Superior temporal gyrus (tissue), 1 donor: ENCODE measurements at regions not wholly inside any gene's neighbourhood (a gene's known extent, or its start where the extent isn't known, plus 50 kb on each side); places are given as distances from the start of the nearest gene placed in this dataset.

Source experiments
- DNase-seq: peaks from one replicate; pipeline ENCODE4 v3.0.0-alpha.2; 2016; ENCODE audit errors: extremely low spot score

DNA sequence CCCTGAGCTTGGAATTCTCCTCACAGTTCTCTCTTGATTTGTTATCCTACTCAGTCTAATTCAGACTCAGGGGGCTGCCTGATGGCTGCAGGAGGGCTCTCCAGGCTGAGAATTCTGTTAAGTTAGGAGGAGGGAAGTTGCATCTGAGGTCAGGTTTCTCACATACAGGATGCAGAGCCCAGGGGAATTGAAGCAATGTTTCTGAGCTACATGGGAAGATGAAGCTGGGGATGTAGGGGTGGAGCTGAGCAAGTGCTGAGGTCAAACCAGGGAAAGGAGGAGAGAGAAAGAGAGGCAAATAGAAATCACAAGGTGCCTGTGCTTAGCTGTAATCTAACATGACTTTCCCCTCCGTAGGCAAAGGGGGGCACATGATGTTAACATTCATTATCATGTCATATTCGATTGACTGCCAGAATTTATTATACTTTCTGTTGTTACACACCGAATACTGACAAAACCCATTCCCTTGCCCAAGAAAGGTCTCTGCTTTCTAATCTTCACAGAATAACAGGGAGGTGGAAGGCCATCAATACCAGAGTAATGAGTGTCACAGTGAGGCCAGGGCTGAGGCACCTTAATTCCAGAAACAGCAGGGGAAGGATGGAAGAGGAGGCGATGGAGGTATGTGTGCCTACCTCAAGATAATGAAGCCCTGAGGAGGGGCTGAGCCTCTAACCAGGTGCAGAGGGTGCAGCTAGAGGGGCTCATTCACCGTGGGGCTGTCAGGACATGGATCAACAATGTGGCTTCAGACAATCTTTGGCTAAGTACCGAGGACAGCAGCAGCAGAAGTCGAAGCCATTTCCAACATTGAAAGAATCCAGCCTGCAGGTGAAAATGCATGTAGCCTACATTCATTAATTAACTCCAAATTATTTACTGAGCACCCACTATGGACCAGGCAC, 205.4 kb upstream of the SNX19 start:
- no peak for DNase-seq

DNA sequence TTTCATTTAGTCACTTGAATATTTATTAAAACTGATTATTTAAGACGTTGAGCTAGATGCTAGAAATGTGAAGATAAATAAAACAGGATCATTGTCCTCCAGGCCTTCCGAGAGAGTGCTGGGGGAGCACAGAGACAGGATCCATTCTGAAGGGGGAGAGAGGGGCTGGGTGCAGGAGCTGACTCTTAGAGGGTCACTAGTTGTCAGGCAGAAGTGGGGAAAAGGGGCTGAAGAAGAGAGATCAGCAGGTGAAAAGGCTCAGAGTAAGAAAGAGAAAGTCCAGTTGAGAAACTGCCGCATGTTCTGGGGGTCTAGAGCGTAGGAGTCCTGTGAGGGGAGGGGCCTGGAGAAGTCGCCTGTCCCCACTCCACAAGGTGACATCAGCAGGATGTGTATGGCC, 206.2 kb upstream of the SNX19 start:
- no peak for DNase-seq

DNA sequence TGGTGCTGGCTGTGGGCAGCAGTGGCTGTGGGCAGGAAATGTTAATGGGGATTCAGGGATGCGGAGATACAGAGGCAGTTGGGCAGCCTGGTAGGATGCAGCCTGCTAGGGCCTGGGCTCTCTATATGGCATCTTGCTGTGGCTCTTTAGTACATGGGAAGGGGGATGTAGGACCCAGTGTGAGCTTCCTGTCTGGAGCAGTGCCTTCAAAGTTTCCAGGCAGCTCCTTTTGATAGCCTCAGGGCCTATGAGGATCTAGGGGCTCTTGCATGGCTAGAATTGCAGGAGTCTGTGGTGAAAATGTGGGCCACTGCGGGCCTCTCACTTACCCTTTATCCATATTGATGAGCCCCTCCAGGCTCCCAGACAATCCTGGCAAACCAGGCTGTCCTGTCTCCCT, 213.2 kb upstream of the SNX19 start:
- no peak for DNase-seq

DNA sequence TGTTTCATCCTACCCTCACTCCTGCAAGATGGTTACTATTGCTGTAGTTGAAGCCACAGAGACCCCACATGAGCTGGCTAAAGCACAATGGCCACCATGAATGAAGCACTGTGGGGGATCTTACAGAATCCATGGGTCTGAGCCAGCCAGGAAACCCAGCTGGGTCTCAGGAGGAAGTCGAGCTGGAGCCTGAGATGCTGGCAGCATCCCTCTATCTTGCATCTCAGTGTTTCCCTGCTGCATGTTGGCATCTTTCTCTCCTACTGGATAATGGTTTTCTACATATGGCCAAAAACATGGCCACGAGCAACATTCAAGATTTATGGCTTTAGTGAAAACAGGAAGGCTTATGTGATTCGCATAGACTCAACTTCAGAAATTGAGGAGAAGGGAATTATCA, 219.3 kb upstream of the SNX19 start:
- DNase-seq = no peak

DNA sequence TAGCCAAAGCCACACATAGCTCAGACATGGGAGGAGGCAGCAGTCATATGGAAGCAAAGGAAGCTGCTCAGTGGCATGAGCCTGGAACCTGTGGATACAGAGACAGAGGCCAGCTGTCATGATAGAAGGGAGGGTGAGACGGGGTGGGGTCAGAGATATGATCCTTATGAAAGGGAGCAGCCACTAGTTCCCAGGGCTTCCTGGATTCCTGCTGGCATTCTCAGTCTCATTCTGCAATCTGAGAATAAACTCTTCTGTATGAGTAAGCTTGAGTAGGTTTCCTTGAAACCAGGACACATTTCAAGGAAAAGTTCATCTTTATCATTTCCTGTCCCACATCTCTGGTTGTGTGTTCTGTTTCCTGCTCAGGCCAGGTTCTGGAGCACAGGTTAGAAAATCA, 220.2 kb upstream of the SNX19 start:
- DNase-seq = no peak

DNA sequence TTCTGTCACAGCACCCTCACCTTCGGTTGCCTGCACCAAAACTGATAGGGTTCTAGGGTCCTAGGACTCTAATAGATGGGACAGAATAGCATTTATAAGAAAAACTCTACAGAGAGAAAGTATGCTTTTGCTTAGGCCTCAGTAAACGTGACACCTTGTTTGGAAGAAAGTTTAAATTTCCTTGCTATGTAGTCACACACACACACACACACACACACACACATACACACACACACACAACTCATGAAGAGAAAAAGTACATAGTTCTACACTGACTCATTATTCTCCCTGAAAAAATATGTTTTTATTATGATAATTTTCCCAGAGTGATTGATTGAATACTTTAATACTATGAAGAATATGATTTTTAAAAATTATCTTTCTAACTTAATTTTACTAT, 220.8 kb upstream of the SNX19 start:
- DNase-seq = no peak

DNA sequence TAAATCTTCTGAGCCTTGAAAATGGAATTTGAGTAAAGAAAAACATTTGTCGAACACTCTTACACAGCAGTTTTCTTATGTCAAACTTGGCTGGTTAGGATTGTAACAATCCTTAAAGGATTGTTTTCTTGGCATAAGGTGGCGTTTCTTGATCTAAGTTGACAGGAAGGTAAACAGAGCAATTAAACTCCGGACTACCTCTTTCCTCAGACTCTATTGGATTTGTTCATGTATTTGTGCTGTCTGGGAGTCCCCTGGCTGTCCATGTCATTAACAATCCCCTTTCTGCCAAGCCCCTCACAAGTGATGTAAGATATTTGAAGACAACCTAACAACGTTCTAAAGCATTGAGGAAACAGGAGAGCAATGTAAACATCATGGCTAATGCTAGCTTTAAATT, 222.5 kb upstream of the SNX19 start:
- DNase-seq = no peak

DNA sequence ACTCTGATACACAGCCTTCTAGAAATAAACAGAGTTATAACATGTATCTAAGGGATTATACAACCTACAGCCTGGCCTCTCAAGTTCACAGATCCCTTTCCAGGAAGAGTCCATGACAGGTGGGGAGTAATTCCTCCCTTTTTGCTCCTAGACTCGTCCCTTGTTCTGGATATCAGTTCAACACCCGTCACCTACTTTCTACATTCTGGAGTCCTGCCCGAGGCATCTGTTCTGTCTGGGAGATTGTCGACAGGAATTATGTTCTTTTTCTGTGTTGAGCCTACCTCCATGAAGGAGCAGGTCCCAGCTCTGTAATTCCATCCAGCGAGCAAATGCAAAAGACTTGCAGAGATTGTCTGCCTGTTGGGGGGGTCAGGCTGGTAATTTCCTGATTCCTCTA, 224.6 kb upstream of the NTM start:
- no peak for DNase-seq

DNA sequence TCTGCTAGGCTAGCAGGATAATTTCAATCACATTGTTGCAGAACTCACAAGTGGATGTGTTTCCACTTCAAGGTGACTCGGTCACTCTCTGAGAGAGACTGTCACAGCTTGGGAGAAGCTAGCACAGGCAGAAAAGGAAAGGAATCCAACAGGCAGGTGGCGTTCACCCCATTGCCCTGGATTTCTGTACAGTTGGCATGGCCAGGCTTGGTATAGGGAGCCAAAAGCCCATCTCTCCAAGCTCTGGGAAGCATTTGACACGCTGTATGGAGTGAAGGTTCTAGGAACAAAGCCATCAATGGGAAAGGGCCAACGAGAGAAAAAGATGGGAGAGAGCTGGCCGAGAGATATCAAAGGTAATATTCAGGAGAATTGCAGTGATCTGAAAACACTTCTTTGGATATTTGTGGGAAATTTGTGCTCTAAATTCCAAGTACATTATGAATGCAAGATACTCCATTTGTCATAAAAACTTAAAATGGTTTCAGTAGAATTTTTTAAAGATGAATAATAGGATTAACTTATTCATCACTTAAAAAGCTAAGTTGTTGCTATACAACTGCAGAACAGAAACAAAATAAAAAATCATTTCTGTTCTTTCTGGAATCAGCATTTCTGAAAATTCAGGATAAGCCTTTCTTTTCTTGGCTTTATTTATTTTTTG, 223.5 kb upstream of the NTM start:
- DNase-seq = no peak

DNA sequence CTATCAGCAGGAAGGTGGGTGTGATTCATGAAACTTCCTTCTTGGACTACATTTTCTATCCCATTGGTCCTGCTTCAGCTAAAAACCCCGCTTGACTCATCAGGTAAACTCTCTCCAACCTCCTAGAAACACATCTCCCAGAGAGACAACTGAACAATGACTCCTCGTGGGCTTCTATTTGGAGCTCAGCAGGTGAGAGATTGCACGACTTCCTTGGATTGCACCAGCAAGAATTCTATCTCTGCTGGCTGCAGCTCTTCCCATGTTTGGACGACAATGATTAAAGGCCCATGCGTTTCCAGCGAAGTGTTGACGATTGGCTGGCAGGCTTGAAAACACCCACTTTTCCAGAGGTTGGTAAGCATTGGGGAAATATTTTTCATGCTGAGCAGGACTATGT, 216.1 kb upstream of the NTM start:
- DNase-seq = no peak

DNA sequence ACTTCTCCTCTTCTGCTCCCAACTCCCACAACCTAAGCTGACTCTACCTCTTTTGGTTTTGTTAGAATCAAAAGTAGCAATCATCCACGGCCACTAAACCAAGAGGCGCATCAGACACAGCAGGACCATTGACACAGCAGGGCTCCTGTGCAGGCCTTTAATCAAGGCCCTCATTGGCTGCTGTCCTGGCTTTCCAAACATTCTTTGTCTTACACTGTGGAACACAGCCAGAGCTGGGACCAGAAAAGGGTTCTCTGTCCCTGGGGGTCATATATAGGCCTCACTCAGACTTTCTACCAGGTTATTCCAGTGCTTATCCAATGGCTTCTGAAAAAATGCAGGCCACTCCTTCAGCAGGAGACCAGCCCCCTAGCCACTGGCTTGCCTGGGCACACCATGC, 212.7 kb upstream of the NTM start:
- peak; percentile 49 for DNase-seq

DNA sequence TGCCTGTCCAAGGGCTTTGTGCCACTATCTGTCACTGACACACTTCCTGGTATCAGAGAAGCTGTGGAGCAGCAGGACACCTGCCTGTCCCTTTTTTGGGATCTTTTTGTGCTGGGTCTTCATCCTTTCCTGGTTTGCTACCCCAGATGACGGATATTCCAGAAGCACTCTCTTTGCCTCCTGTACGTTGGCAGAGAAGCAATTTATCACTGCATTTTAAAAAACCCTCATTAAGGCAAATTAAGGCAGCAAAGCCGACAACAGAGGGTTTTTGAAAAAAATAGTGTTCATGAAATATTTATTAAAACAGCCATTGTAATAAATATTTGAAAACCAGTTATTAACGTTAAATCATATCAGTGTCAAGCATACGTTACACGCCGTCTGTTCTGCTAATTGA, 209.6 kb upstream of the NTM start:
- DNase-seq = no peak

DNA sequence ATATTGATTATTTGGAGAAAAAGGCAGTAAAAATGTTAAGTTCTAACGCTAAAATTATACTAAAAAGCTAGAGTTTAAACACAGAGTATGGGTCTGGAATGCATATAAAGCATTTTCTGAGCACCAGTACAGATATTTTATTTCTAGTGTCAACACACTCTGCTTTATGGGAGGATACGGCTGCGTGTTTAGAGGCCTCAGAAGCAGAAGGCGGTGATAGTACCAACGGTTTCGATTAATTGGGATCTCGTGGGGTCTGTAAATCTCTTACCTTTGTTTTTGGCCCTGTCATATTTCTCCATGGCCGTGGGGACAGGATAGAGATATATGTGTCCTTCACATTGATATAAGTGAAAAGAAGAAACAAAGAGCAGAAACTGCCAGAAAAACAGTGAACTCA, 206.8 kb upstream of the NTM start:
- DNase-seq = no peak

DNA sequence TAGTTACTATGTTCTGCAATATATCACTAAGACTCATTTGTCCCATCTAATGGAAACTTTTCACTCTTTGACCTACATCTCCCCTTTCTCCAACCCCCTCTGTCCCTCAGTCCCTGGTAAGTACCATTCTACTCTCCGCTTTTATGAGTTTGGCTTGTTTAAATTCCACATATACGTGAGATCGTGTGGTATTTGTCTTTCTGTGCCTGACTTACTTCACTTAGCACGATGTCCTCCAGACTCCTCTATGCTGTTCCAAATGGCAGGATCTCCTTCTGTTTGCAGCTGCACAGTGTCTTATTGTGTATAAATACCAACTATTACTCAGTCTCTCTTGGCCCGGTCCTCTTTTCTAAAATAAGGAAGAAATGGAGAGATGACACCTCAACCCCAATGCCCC, 205.4 kb upstream of the NTM start:
- no peak for DNase-seq

DNA sequence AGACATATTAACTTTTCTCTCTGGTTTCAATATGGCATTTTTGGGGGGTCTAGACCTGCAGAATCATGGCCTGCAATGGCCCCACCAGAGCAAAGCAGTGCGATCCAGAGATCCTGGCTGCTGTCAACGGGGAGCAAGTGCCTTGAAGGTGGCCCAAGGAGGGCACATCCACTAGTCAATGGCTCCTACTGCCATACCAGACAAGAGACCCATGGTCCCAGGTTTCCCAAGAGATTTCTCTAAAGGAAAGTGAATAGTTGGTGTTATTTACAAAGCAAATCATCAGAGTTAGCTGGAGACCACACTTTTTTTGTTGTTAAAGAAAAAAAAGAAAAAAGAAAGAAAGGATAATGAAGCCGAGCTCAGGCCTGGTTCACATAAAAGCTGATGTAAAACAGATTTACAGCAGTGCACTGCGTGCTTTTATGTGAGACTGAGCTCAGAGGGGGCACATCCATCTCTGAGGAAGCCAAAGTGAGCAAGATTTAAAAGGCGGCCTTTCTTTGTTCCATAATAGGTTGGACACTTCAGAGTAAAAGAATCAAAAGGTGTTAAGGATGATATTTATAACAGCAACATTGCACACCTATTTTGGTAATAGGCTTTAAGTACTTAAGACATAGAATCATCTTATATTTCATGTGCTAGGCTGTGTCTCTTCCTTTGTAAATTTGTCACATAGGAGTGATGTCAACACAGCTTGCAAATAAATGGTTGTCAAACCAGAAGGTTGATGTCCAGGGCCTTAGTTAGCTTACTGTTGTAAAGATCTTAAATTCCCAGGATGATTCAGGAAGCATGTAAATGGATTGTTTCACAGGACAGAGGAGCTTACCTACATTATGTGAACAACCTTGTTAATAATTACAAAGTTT, 201.3 kb upstream of the NTM start:
- no peak for DNase-seq

DNA sequence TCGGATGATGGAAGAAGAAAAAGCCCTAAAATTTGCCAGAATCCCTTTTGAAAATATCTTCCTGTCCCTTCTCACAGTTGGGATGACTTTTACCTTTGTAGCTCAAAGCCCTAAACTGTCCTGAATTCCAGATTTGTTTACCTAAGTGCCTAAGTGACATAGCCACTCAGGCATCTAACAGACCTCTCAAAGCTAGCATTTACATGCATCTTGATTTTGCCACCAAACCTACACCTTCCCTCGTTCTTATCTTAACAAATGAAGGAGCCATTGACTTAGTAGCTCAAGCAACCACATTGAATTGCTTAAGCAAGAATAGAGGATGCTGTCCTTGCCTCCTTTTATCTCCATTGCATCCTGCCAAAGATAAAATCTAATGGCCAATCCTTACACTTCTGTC, 198.4 kb upstream of the NTM start:
- no peak for DNase-seq

DNA sequence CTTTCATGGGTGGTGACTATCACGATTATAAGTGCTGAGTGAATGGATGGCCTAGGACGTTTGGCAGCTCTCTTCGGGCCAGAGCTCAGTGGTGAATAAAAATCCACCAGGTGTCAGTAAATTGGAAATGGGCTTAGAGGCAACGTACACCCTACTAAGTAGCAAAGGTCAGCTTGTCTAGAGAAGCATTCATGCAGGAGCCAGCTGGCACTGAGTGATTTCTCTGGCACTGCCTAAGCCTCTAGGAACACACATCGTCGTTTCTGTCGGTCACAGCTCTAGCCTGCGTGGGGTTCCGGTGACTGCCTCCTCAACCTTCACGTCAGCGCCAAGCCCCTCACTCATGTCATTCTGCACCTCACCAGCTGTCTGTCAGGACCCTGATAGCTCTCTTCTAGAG, 192.4 kb upstream of the NTM start:
- DNase-seq = no peak

DNA sequence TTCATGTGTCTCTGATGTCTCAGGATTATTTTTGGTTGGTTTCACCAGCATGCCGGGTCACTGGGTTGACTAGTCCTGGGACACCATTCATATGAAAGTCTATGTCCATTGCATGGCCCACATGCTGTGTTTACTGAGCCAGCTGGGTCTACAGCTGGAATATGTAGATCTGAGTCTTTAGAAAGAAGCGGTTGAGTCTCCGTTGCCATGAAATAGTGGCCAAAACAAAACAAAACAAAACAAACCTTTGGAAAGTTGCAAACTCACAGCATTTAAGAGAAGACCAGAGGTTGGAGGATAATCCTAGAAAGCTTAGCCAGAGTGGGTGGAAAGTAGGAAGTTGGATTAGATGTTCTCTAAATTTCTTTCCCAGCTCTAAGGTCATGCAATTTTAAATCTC, 191.8 kb upstream of the NTM start:
- DNase-seq = no peak

DNA sequence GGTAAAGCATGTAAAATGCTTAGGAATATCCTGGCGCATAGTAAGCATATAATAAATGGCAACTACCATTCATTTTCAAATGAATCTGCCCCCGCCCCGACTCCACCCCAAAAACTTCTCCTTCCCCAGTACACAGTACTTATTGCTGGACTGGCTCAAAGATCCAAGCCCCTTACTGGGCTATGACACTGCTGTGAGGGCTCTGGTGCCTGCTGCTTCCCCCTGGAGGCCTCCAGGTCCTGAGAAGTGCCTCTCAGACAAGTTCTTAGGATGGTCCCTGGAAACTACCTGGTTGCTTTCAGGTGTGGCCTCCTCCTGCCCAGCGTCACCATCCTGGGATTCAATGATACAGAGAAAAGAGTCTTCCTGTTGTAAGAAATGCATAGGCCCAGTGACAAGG, 190.6 kb upstream of the NTM start:
- no peak for DNase-seq

DNA sequence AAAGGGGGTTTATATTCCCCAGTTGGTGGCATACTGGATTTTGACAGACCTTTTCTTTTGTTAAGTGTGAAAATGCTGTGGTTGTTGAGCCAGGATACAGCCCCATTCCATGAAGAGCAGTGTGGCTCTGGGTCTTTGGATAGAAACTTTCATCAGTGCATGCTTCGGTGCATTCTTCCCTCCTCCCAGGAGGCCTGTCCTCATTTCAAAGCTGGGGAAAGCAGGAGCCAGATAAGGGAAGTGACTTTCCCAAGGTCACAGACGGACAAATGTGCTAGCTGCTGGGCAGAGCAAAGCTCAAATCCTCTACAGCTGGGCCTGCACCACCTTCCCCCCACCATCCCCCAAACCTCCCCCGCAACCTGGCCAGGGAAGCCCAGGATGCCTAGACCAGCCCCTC, 184.5 kb upstream of the NTM start:
- no peak for DNase-seq

DNA sequence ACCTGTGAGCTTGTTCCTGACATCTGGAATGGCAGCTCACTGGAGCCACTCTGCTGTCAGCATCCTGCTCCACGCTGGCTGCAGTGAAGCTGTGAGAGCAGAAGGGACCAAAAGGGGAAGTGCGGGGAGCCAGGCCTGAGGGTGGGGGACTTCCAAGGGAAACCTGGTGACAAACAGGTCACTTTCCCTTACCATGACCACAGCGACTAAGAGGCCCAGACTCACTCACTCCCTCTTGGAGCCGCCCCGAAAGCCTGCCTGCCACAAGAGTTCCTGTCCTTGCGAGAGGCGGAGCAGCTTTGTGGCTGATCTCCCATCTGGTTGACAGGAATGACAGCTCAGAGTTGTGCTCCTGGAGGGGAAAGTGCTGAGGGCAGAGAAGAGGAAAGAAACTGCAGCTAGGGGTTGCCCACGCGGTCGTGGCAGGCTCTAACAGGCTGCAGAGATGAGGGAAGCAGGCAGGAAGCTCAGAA, 183.8 kb upstream of the NTM start:
- no peak for DNase-seq

DNA sequence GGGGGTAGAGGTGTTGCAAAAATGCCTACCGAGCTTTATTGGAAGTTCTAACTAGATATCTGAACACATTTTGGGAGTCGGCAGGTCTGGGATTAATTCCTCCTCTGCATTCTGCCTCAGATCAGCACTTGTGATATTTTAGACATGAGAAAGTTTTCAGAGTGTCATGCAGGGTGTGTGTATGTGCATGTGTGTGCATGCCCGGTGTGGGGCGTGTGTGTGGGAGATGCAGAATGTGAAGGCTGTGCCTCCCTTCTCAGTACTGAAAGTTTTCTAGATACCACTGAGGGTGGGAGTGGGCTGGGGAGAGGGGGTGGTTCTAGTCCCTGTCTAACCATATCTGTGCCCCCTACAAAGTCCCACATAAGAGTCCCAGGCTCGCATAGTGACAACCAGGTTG, 180.0 kb upstream of the NTM start:
- DNase-seq = no peak
